Pancreas (tissue), 10 donors: ENCODE measurements at regions not wholly inside any gene's neighbourhood (a gene's known extent, or its start where the extent isn't known, plus 50 kb on each side); places are given as distances from the start of the nearest gene placed in this dataset.
"Not testable (repeated sequence)": the region's sequence is repeated elsewhere in the genome, so short reads cannot be mapped to it uniquely, and the experiment has no call there.

Experiments used
- ATAC-seq, 4 donors: fragments of 200-7000 bp; cut with Tn5 transposase; one replicate each; pipeline versions ENCODE4 v1.8.0 to v1.9.1; 2020; ENCODE audit warnings: mild to moderate bottlenecking in 4 of 4, moderate library complexity in 4 of 4
- DNase-seq, 6 donors: peaks; one replicate each; pipeline ENCODE4 v3.0.0-alpha.2; 2020
- FAIRE-seq: peaks from 2 replicates; lab custom pipeline; 2012; peaks lifted over from hg19 to GRCh38; lab: Jason Lieb, UNC
- H3K27ac ChIP-seq, 4 donors: fragments of 200-600 bp; sonication (generic); 1 replicate in 3 of 4; 2 replicates in 1 of 4; pipeline versions ENCODE4 v1.5.0 to v1.8.0; 2020
- H3K27me3 ChIP-seq, 4 donors: fragments of 200-600 bp; one replicate each; pipeline ENCODE4 v1.8.0; 2021
- H3K36me3 ChIP-seq, 3 donors: fragments of 200-600 bp; sonication (generic) in 1 of 3; one replicate each; pipeline versions ENCODE4 v1.5.0 to v1.8.0; 2020 to 2021
- H3K4me1 ChIP-seq, 3 donors: fragments of 200-600 bp; one replicate each; pipeline ENCODE4 v1.8.0; 2021
- H3K4me3 ChIP-seq, 4 donors: fragments of 200-600 bp; sonication (generic) in 2 of 4; one replicate each; pipeline versions ENCODE4 v1.5.0 to v1.8.0; 2020 to 2021
- H3K9me3 ChIP-seq, 4 donors: fragments of 200-600 bp; one replicate each; pipeline ENCODE4 v1.8.0; 2021
- WGBS, 2 donors: extraction: QIAGEN DNeasy Blood & Tissue Kit; methylation state at CpG; one replicate each; pipeline ENCODE4 v1.1.7; 2013; 5-methylcytosine and 5-hydroxymethylcytosine counted together
- intact Hi-C, 3 donors: fragments of 100-400 bp; cut with DNase I; formaldehyde crosslinking; loops; one replicate each; pipeline versions ENCODE4 v1.11.1 to v1.14.2; 2022
- TF ChIP-seq, protein P1 (sequence below), 4 donors: fragments of 200-600 bp; sonication (generic) in 3 of 4; IDR thresholded peaks; one replicate each; pipeline versions ENCODE4 v1.5.0 to v1.8.0; 2021; ENCODE audit warnings: antibody characterized with exemption in 4 of 4
- donor health status: healthy with polysubstance abuse.
- donor health status: DM: no; HTN: no; CAD: no; lungs with moderate emphysema.
- donor health status: DM: no; HTN: no; CAD: no.
- donor health status: control.
- donor health status: control.
- donor health status: Bipolar disorder and iron deficiency.
- donor health status: DM: yes; HTN: yes; CAD: no.
- donor health status: DM: no; HTN: no; CAD: no.
- donor health status: DM: no; HTN: no; CAD: no.
- donor health status: DM: yes; HTN: yes; CAD: no.

DNA sequence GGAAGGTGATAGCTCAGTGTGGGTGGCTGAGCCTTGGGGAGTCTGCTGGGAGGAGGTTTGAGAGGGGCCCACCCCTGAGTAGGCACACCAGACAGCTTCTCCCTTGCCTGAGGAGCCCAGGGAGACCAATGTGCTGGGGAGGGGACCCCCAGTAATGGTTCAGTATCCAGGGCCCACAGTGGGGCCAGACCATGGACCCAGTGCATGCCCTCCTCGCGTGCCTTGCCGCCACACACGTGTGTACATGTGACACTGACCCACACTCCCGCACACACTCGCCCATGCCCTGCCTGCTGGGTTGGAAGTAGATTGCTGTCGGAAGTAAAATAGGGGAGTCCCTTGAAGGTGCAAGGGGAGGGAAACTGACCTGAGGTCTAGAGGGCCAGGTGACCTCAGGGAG, 184.3 kb downstream of the TBC1D2B start:
- intact Hi-C loops, H3K27me3 ChIP-seq, FAIRE-seq, ATAC-seq, H3K4me3 ChIP-seq, H3K4me1 ChIP-seq, H3K9me3 ChIP-seq, H3K36me3 ChIP-seq, H3K27ac ChIP-seq: not testable (repeated sequence)
- DNase-seq, result peak in 1 of 6 donors; percentile 35
- WGBS, 2 donors, result 92% methylated on average over 7 of the region's 7 CpGs

DNA sequence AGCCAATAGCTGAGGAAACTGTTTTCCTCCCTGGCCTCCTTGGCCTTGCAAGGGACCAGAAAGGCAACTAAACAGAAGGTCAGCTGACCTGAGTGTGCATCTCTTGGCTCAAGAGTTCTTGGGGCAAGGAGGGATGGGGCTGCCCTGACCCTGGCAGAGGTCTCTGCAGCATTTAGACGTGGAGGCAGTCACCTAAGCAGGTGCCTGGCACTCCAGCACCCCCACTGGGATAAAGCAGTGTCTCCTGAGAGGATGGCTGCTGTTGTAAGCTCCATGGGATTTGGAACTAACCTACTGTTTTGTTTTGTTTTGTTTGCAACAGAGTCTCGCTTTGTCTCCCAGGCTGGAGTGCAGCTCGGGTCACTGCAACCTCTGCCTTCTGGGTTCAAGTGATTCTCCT, 185.2 kb downstream of the TBC1D2B start:
- Histone ChIP-seq H3K27ac (no peak overlapping the region), H3K4me1 (no peaks in the 10 kb centered on the region), H3K36me3 (no peaks in the 10 kb centered on the region), H3K27me3 (no peaks in the 10 kb centered on the region), H3K9me3 (no peaks in the 10 kb centered on the region), H3K4me3 (no peak overlapping the region)
- 63 to 82% methylated on average over 3 of the region's 3 CpGs for WGBS, 2 donors
- ATAC-seq, result no peak
- FAIRE-seq, result no peak
- TF ChIP-seq, protein P1, sequence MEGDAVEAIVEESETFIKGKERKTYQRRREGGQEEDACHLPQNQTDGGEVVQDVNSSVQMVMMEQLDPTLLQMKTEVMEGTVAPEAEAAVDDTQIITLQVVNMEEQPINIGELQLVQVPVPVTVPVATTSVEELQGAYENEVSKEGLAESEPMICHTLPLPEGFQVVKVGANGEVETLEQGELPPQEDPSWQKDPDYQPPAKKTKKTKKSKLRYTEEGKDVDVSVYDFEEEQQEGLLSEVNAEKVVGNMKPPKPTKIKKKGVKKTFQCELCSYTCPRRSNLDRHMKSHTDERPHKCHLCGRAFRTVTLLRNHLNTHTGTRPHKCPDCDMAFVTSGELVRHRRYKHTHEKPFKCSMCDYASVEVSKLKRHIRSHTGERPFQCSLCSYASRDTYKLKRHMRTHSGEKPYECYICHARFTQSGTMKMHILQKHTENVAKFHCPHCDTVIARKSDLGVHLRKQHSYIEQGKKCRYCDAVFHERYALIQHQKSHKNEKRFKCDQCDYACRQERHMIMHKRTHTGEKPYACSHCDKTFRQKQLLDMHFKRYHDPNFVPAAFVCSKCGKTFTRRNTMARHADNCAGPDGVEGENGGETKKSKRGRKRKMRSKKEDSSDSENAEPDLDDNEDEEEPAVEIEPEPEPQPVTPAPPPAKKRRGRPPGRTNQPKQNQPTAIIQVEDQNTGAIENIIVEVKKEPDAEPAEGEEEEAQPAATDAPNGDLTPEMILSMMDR (IDR thresholded peaks at IDR 0.05), result no peak
- DNase-seq, result peak in 1 of 6 donors; percentile 2
- intact Hi-C loops, result no loop called here

- H3K4me1 ChIP-seq, ATAC-seq, H3K27ac ChIP-seq, H3K4me3 ChIP-seq, intact Hi-C loops, H3K27me3 ChIP-seq, FAIRE-seq, H3K36me3 ChIP-seq, H3K9me3 ChIP-seq: not testable (repeated sequence)
- DNase-seq, result peak in 2 of 6 donors; percentile 3 to 22
- WGBS, 2 donors, result 70 to 80% methylated on average over 7 to 8 of the region's 8 CpGs
These were observed 185.6 kb downstream of the TBC1D2B start for GRCh38 chr15:77891862-77892261.

DNA sequence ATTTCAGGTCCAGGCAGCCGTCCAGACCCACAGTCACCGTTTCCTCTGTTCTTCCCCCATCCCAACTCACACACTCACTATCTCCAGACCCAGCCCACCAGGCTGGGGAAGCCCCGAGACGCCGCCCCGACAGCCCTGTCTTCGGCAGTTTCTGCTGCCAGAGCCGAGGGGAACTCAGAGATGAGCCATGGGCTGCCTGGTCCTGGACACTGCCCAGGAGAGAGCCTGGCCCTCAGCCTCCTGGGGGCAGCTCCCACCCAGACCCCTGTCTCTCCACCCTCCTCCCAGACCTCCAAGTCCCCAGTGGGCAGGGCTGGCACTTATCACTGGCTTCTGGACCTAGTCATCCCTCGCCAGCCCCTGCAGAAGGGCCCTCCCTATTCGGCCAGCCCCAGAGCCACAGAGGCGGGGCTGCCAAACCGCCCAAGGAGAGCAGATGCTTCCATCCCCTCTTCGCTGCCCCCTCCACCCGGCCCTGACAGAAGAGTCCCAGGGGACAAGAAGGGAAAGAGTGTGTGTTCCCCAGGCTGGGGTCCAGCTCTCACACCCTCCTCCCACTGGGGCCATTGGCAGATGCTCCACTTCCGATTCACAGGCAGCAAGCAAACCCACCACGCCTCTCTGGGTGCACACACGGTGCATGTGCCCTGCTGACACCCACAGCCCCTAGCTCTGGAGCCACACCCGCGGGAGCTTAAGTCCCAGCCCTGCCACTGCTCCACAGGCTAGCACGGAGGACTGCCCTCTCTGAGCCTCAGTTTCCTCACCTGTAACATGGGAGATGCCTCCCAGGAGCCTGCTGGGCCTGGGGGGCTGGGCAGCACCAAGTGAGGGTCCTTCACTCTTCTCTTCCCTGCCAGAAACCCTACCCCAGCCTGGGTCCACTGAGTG, 186.4 kb downstream of the TBC1D2B start:
- not testable (repeated sequence) for ATAC-seq
- 46 to 60% methylated on average over 9 to 18 of the region's 20 CpGs for WGBS, 2 donors
- peak in 2 of 6 donors; percentile 13 to 54 for DNase-seq

DNA sequence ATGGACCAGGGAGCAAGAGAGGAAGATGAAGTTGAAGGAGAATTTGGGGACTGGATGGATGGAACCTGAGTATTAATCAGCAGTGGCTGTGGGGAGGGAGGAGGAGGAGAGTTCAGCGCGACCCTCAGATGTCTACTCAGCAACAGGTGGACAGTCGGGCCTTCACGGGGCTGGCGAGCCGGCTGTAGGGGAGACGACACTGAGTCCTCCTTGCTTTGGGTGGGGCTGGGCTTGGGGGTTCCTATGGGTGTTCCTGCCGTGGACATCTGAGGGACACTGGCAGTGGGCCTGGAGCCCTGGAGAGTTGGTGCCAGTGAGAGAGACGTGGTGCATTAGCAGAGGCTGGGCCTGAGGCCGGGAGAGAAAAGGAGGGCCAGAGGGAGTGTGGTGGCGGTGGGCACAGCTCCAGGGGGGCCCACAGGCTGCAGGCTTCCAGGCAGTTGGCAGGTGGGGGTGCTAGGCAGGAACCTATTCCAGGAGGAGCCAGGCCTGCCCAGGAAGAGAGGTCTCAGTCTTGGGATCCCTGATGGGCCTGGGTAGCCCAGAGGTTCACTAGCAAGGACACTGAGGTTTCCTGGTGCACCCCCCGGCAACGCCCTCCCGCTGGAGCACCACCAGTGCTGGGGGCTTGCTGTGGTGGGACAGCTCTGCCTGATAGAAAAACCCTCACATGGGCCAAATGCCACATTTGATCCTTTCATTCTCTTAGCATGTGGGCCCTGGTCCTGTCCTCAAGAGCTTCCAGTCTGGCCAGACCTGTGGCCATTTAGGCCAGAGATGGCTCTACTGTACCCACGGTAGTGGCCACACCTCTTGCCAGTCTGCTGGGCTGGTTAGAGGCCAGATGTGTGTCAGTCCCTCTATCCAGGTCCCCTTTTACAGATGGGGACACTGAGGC, 187.4 kb downstream of the TBC1D2B start:
- intact Hi-C loops, H3K4me3 ChIP-seq, H3K9me3 ChIP-seq, H3K27ac ChIP-seq, H3K36me3 ChIP-seq, H3K4me1 ChIP-seq, FAIRE-seq, H3K27me3 ChIP-seq, ATAC-seq: not testable (repeated sequence)
- WGBS, 2 donors, result 80 to 81% methylated on average over 13 to 15 of the region's 15 CpGs
- peak in 2 of 6 donors; percentile 7 to 40 for DNase-seq

More for the DNA sequence above, 186.4 kb downstream of the TBC1D2B start:
- H3K4me1 ChIP-seq, H3K27me3 ChIP-seq, H3K4me3 ChIP-seq, H3K36me3 ChIP-seq, H3K27ac ChIP-seq, FAIRE-seq, intact Hi-C loops, H3K9me3 ChIP-seq: not testable (repeated sequence)

DNA sequence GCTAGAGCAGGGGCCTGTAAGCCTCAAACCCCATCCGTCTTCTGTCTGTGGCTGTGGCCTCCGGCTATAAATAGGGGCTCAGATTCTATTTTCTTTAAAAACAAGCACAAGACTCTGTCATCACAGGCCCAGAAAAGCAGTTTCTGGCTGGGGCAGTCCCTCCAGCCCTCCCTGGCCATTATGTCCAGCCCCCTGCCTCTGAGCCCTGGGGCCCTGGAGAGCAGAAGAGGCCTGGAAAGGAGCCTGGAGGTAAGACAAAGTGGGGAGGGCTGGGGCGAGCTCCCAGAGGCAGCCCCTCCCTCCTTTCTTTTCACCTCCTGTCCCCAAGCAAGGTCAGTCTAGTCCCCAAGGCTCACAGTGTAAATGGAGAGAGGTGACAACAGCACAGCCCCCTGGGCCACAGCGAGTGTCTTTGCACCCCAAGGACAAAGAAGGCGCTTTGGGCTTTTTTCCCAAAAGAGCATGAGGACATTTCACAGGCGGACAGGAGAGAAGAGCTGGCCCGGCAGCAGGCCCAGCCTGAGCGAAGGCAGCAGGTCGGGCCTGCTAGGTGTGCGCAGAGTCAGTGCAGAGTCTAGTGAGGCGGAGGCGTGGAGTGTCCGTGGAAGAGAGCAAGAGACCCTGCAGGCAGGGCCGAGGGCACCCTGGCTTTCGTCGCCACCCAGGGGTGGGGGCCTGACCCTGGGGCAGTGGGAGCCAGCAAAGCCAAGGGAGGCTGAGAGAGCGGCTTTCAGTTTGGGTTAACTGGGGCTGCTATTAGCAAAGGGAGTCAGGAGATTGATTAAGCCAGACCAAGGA, 188.3 kb downstream of the TBC1D2B start:
- no peaks in the 10 kb centered on the region for H3K4me1 ChIP-seq
- no peak overlapping the region for H3K4me3 ChIP-seq
- H3K27me3 ChIP-seq, result no peaks in the 10 kb centered on the region
- TF ChIP-seq, protein P1 (IDR thresholded peaks at IDR 0.05), result no peak
- DNase-seq, result peak in 2 of 6 donors; percentile 3 to 55
- H3K27ac ChIP-seq, result no peak overlapping the region
- H3K36me3 ChIP-seq, result no peaks in the 10 kb centered on the region
- FAIRE-seq, result no peak
- no peaks in the 10 kb centered on the region for H3K9me3 ChIP-seq
- no peak for ATAC-seq
- 81 to 84% methylated on average over 17 of the region's 17 CpGs for WGBS, 2 donors
- intact Hi-C loops, result no loop called here

DNA sequence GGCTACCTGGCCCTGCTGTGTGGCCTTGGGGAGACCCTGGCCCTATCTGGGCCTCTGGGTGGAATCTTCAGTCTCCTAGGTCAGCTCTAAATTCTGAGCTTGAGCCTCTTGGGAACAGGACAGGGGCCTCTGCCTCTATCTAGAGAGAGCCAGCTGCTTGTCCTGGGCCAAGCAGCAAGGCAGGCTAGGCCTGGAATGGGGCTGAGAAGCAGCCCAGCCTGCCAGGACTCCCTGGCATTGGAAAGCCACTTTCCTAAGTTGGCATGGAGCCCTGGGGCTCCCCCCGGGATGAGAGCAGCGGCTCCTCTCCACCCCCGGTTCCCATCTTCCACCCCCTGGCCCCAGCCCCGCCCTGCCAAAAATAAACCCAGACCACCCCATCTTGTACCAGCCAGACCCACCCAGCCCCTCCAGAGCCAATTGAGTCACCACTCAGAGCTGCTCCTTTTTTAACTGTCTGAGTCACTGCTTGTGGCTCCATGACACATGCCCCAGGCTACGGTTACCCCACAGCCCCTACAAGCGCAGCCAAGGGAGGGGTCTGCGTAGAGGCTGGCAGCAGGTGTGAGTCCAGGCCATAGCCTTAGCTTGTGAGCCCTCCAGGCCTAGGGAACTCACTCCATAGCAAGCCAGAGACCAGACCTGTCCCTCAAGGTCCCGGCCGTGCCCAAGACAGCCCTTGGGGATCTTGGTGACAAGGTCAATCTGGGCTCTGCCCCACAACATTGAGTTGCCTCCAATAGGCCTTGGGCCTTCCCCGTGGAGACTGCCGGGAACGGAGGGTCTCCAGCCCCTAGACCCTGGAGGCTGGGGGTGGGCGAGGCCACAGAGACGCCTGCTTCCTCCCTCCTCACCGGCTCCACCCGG, 189.7 kb downstream of the TBC1D2B start:
- peak in 2 of 4 donors; percentile 31 to 39 for ATAC-seq
- H3K36me3 ChIP-seq, H3K27ac ChIP-seq, H3K9me3 ChIP-seq, H3K27me3 ChIP-seq, H3K4me1 ChIP-seq, H3K4me3 ChIP-seq, FAIRE-seq, intact Hi-C loops: not testable (repeated sequence)
- WGBS, 2 donors, result 68 to 94% methylated on average over 3 to 12 of the region's 16 CpGs
- DNase-seq, result peak in 1 of 6 donors; percentile 13
